ENCODE measurements at regions not wholly inside any gene's neighbourhood (a gene's known extent, or its start where the extent isn't known, plus 50 kb on each side); places are given as distances from the start of the nearest gene placed in this dataset.

DNA sequence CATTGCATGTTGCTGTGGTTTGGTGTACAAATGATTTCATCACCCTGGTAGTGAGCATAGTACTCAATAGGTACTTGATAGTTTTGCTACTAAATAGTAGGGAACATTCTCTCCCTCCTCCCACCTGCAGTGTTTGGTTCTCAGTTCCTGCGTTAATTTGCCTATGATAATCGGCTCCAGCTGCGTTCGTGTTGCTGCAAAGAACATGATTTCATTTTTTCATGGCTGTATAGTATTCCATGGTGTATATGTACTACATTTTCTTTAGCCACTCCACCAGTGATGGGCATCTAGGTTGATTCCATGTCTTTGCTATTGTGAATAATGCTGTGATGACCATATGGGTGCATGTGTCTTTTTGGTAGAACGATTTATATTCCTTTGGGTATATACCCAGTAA is 903.4 kb downstream of the TTLL7 start:
- no peak overlapping the region for H3K4me3 ChIP-seq (ENCODE audit: low read length)
- no peaks in the 10 kb centered on the region for H3K4me1 ChIP-seq (ENCODE audit: insufficient read depth, low read length)
- H3K27ac ChIP-seq (ENCODE audit: low read depth in 1 of 2, low read length in 2 of 2): no peak overlapping the region
- no peaks in the 10 kb centered on the region for H3K27me3 Mint-ChIP-seq
- DNase-seq: no peak
- no peak overlapping the region for H3K27ac Mint-ChIP-seq
- ATAC-seq (ENCODE audit: poor library complexity): no peak
- CTCF ChIA-PET: no interaction called here
- intact Hi-C loops (cut with DNase I, micrococcal nuclease): no loop called here
- no peak overlapping the region for H3K4me3 Mint-ChIP-seq
- H3K36me3 Mint-ChIP-seq (ENCODE audit: low read depth): no peaks in the 10 kb centered on the region
- TF ChIP-seq, protein P1, sequence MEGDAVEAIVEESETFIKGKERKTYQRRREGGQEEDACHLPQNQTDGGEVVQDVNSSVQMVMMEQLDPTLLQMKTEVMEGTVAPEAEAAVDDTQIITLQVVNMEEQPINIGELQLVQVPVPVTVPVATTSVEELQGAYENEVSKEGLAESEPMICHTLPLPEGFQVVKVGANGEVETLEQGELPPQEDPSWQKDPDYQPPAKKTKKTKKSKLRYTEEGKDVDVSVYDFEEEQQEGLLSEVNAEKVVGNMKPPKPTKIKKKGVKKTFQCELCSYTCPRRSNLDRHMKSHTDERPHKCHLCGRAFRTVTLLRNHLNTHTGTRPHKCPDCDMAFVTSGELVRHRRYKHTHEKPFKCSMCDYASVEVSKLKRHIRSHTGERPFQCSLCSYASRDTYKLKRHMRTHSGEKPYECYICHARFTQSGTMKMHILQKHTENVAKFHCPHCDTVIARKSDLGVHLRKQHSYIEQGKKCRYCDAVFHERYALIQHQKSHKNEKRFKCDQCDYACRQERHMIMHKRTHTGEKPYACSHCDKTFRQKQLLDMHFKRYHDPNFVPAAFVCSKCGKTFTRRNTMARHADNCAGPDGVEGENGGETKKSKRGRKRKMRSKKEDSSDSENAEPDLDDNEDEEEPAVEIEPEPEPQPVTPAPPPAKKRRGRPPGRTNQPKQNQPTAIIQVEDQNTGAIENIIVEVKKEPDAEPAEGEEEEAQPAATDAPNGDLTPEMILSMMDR (IDR thresholded peaks at IDR 0.05): no peak
- no peaks in the 10 kb centered on the region for H3K36me3 ChIP-seq (ENCODE audit: insufficient read depth, low read length)
- no peaks in the 10 kb centered on the region for H3K4me1 Mint-ChIP-seq (ENCODE audit: low read depth)
- no peaks in the 10 kb centered on the region for H3K27me3 ChIP-seq (ENCODE audit: control insufficient read depth in 1 of 2, insufficient read depth in 2 of 2, low read length in 2 of 2)
- POLR2A ChIA-PET: no interaction called here
- H3K9me3 Mint-ChIP-seq: peaks cover 5% of the 10 kb centered on the region
- H3K9me3 ChIP-seq (ENCODE audit: control insufficient read depth in 1 of 2, insufficient read depth in 1 of 2, low read length in 2 of 2): no peaks in the 10 kb centered on the region

DNA sequence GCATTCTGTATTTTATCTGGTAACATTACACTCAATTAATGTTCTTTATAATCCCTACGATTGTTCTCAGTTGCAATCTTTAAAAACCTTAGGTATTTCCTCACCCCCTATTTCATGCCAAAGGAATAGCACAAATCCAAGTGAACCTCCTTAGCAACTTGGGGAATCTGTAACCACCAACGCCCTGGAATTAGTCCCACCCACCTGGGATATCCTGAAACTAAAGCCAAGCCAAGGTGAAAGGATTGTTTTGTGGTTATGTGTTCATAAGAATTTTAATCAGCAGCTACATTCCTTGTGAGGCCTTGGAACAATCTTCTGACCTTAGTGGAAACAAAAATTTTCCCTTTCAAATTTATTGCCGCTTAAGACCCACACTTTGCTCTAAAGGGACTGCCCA is 908.7 kb downstream of the TTLL7 start:
- H3K4me3 Mint-ChIP-seq: no peak overlapping the region
- TF ChIP-seq, protein P1 (IDR thresholded peaks at IDR 0.05): no peak
- DNase-seq (no peak), ATAC-seq (ENCODE audit: poor library complexity) (no peak)
- H3K9me3 ChIP-seq (ENCODE audit: control insufficient read depth in 1 of 2, insufficient read depth in 1 of 2, low read length in 2 of 2): no peaks in the 10 kb centered on the region
- no peak overlapping the region for H3K4me3 ChIP-seq (ENCODE audit: low read length)
- no peaks in the 10 kb centered on the region for H3K27me3 ChIP-seq (ENCODE audit: control insufficient read depth in 1 of 2, insufficient read depth in 2 of 2, low read length in 2 of 2)
- ChIA-PET POLR2A (no interaction called here), CTCF (no interaction called here)
- H3K4me1 Mint-ChIP-seq (ENCODE audit: low read depth): no peaks in the 10 kb centered on the region
- H3K27ac ChIP-seq (ENCODE audit: low read depth in 1 of 2, low read length in 2 of 2): no peak overlapping the region
- intact Hi-C loops (cut with DNase I, micrococcal nuclease): no loop called here
- H3K36me3 Mint-ChIP-seq (ENCODE audit: low read depth): no peaks in the 10 kb centered on the region
- H3K36me3 ChIP-seq (ENCODE audit: insufficient read depth, low read length): no peaks in the 10 kb centered on the region
- no peaks in the 10 kb centered on the region for H3K4me1 ChIP-seq (ENCODE audit: insufficient read depth, low read length)
- peaks cover 3% of the 10 kb centered on the region for H3K9me3 Mint-ChIP-seq
- H3K27me3 Mint-ChIP-seq: no peaks in the 10 kb centered on the region
- no peak overlapping the region for H3K27ac Mint-ChIP-seq

DNA sequence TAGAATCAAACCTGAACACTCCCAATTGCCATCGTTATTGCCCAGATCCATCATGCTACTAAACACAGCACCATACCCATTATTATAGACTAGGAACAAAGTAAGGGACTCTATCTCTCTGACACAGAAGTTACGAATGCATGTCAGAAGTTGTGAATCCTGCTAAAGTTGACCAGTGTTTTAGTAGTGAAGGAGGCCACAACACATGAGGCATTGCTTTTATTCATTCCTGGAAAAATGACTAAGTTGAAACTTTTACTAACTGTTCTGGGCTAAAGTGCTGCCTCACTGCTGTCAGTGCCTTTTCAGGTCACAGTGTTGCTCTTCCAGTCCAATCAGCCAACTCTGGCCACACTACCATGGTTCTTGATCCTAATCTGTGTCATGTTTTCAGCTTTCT is 911.1 kb downstream of the TTLL7 start:
- ATAC-seq (ENCODE audit: poor library complexity) (no peak), DNase-seq (no peak)
- H3K9me3 ChIP-seq (ENCODE audit: control insufficient read depth in 1 of 2, insufficient read depth in 1 of 2, low read length in 2 of 2): no peaks in the 10 kb centered on the region
- POLR2A ChIA-PET: no interaction called here
- H3K36me3 Mint-ChIP-seq (ENCODE audit: low read depth): no peaks in the 10 kb centered on the region
- no peaks in the 10 kb centered on the region for H3K9me3 Mint-ChIP-seq
- H3K4me3 ChIP-seq (ENCODE audit: low read length): no peak overlapping the region
- intact Hi-C loops (cut with DNase I, micrococcal nuclease): no loop called here
- no peaks in the 10 kb centered on the region for H3K4me1 ChIP-seq (ENCODE audit: insufficient read depth, low read length)
- H3K27ac ChIP-seq (ENCODE audit: low read depth in 1 of 2, low read length in 2 of 2): no peak overlapping the region
- TF ChIP-seq, protein P1 (IDR thresholded peaks at IDR 0.05): no peak
- H3K4me3 Mint-ChIP-seq: no peak overlapping the region
- H3K27ac Mint-ChIP-seq: no peak overlapping the region
- H3K27me3 ChIP-seq (ENCODE audit: control insufficient read depth in 1 of 2, insufficient read depth in 2 of 2, low read length in 2 of 2): no peaks in the 10 kb centered on the region
- CTCF ChIA-PET: no interaction called here
- no peaks in the 10 kb centered on the region for H3K4me1 Mint-ChIP-seq (ENCODE audit: low read depth)
- no peaks in the 10 kb centered on the region for H3K27me3 Mint-ChIP-seq
- no peaks in the 10 kb centered on the region for H3K36me3 ChIP-seq (ENCODE audit: insufficient read depth, low read length)
